ENCODE measurements at regions not wholly inside any gene's neighbourhood (a gene's known extent, or its start where the extent isn't known, plus 50 kb on each side); places are given as distances from the start of the nearest gene placed in this dataset.
"Not testable (repeated sequence)": the region's sequence is repeated elsewhere in the genome, so short reads cannot be mapped to it uniquely, and the experiment has no call there.

DNA sequence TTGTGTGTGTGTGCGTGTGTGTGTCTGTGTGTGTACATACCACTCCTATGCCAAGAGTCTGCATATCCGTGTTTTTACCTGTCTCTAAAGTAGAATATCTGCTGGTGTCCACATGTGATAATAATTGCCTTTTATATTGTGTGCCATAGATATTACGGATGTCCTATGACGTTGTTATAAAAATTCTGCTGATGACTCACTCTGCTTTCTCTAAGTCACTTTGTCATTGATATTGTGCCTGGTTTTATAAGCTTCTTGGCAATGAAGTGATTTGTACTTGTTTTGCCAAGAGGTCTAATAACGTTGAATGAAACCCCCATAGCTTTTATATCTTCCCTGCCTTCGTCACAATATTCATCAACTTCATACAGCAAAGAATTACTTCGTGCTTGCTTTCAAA lies 102.6 kb upstream of the C1GALT1C1 start:
- no peak overlapping the region for H3K4me3 Mint-ChIP-seq
- ChIA-PET POLR2A (no interaction called here), CTCF (no interaction called here)
- H3K36me3 Mint-ChIP-seq (ENCODE audit: low read depth) = no peaks in the 10 kb centered on the region
- no peaks in the 10 kb centered on the region for H3K9me3 Mint-ChIP-seq
- TF ChIP-seq, protein P1, sequence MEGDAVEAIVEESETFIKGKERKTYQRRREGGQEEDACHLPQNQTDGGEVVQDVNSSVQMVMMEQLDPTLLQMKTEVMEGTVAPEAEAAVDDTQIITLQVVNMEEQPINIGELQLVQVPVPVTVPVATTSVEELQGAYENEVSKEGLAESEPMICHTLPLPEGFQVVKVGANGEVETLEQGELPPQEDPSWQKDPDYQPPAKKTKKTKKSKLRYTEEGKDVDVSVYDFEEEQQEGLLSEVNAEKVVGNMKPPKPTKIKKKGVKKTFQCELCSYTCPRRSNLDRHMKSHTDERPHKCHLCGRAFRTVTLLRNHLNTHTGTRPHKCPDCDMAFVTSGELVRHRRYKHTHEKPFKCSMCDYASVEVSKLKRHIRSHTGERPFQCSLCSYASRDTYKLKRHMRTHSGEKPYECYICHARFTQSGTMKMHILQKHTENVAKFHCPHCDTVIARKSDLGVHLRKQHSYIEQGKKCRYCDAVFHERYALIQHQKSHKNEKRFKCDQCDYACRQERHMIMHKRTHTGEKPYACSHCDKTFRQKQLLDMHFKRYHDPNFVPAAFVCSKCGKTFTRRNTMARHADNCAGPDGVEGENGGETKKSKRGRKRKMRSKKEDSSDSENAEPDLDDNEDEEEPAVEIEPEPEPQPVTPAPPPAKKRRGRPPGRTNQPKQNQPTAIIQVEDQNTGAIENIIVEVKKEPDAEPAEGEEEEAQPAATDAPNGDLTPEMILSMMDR (IDR thresholded peaks at IDR 0.05) = no peak
- no peak for ATAC-seq
- H3K27ac Mint-ChIP-seq = no peak overlapping the region
- no peaks in the 10 kb centered on the region for H3K27me3 Mint-ChIP-seq
- intact Hi-C loops (cut with micrococcal nuclease) = no loop called here
- peaks cover 11% of the 10 kb centered on the region for H3K4me1 Mint-ChIP-seq (ENCODE audit: low read depth)
- DNase-seq = no peak

DNA sequence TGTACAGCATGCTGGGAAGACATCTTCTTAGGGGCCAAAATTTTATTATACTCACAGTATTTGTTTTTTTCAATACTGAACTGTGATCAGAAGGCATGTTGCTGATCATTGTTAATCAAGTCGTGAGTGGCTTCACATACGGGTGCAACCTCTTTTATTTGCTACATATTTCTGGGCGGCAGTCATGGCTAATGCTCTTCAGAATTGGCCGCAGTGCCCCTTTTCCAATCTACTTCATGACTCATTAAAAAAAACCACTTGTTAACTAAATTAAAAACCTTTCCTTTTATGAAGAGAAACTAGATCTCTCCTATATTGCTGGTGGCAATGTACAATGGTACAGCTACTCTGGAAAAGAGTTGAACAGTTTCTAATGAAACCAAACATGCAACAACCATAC lies 101.5 kb upstream of the C1GALT1C1 start:
- Mint-ChIP-seq H3K27me3 (no peaks in the 10 kb centered on the region), H3K36me3 (ENCODE audit: low read depth) (no peaks in the 10 kb centered on the region), H3K4me1 (ENCODE audit: low read depth) (peaks cover under 1% of the 10 kb centered on the region), H3K4me3 (no peak overlapping the region), H3K9me3 (no peaks in the 10 kb centered on the region), H3K27ac (no peak overlapping the region)
- ChIA-PET CTCF (no interaction called here), POLR2A (no interaction called here)
- ATAC-seq = no peak
- TF ChIP-seq, protein P1 (IDR thresholded peaks at IDR 0.05) = no peak
- intact Hi-C loops (cut with micrococcal nuclease) = no loop called here
- DNase-seq = no peak

DNA sequence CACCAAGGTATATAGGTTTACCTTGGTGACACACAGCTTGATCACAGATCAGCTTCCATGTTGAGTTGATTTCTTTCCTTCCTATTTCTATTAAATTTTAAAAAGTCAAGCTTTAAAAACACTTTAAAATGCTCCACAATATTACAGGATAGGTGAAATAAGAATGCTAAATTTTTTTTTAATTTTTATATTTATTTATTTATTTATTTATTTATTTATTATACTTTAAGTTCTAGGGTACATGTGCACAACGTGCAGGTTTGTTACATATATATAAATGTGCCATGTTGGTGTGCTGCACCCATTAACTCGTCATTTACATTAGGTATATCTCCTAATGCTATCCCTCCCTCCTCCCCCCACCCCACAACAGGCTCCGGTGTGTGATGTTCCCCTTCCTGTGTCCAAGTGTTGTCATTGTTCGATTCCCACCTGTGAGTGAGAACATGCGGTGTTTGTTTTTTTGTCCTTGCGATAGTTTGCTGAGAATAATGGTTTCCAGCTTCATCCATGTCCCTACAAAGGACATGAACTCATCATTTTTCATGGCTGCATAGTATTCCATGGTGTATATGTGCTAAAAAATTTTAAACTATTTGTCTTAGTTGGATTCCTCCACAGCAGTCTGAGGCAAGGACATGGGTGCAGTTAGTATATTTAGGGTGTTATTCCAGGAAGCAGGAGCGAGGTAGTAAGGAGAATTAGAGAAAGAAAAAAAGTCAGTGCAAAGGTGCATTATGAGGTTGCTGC lies 99.8 kb upstream of the C1GALT1C1 start:
- POLR2A ChIA-PET = interaction anchor here (1.1 kb wide), 1 partner anchor 9 kb away, joined by 3 read pairs; no protein-coding TSS in a partner anchor
- H3K4me1 Mint-ChIP-seq (ENCODE audit: low read depth); H3K4me3 Mint-ChIP-seq; H3K27ac Mint-ChIP-seq; DNase-seq; H3K36me3 Mint-ChIP-seq (ENCODE audit: low read depth); H3K27me3 Mint-ChIP-seq; CTCF ChIA-PET; H3K9me3 Mint-ChIP-seq; ATAC-seq; intact Hi-C loops (cut with micrococcal nuclease): not testable (repeated sequence)

DNA sequence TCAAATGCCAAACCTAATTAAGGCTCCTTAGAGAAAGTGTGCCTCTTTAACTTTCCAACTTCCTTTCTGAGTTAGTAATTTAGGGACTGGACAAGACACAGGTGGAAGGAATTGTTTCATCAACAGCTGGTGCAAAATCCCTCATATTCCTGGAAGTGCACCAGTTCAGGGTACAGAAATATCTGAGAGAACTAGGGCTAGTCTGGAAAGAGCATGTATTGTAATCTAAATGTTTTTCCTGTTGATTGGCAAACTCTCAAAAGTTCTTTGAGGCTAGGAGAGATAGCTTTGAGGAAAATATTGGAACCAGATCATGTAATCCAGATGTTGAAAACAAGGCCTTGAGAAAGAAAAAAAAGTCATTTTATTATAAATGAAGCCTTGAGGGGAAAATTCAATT lies 98.1 kb upstream of the C1GALT1C1 start:
- TF ChIP-seq, protein P1 (IDR thresholded peaks at IDR 0.05) = no peak
- no peak for DNase-seq
- Mint-ChIP-seq H3K36me3 (ENCODE audit: low read depth) (no peaks in the 10 kb centered on the region), H3K27ac (no peak overlapping the region), H3K27me3 (no peaks in the 10 kb centered on the region), H3K4me1 (ENCODE audit: low read depth) (peaks cover 3% of the 10 kb centered on the region), H3K9me3 (no peaks in the 10 kb centered on the region), H3K4me3 (no peak overlapping the region)
- POLR2A ChIA-PET = no interaction called here
- intact Hi-C loops (cut with micrococcal nuclease) = no loop called here
- ATAC-seq = no peak
- CTCF ChIA-PET = no interaction called here

DNA sequence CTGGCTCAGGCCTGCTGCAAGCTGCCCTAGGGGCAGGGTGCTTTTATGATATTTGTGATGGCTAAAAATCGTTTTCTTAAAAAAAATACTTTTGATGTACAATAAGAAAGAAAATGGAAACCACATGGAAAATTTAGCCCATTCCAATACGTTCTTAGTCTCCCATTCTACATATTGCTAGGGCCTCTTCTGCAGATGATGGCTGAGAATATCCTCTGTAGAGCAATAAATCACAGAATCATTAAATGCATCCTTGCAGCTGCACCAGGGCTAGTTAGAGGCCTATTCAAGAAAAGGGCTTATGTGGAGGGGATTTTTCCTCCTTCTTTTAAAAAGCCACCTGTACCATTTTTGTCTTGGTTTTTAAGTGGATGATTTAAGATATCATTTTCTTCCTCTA lies 97.6 kb upstream of the C1GALT1C1 start:
- H3K36me3 Mint-ChIP-seq (ENCODE audit: low read depth) = no peaks in the 10 kb centered on the region
- DNase-seq (no peak), ATAC-seq (no peak)
- H3K27ac Mint-ChIP-seq = no peak overlapping the region
- H3K27me3 Mint-ChIP-seq = no peaks in the 10 kb centered on the region
- TF ChIP-seq, protein P1 (IDR thresholded peaks at IDR 0.05) = no peak
- no peaks in the 10 kb centered on the region for H3K9me3 Mint-ChIP-seq
- peaks cover 3% of the 10 kb centered on the region for H3K4me1 Mint-ChIP-seq (ENCODE audit: low read depth)
- ChIA-PET POLR2A (no interaction called here), CTCF (no interaction called here)
- intact Hi-C loops (cut with micrococcal nuclease) = no loop called here
- no peak overlapping the region for H3K4me3 Mint-ChIP-seq

All from activated CD8-positive, alpha-beta T cell treated with anti-CD3 and anti-CD28 coated beads for 36 hours (primary cell).